ENCODE measurements at regions not wholly inside any gene's neighbourhood (a gene's known extent, or its start where the extent isn't known, plus 50 kb on each side); places are given as distances from the start of the nearest gene placed in this dataset.

DNA sequence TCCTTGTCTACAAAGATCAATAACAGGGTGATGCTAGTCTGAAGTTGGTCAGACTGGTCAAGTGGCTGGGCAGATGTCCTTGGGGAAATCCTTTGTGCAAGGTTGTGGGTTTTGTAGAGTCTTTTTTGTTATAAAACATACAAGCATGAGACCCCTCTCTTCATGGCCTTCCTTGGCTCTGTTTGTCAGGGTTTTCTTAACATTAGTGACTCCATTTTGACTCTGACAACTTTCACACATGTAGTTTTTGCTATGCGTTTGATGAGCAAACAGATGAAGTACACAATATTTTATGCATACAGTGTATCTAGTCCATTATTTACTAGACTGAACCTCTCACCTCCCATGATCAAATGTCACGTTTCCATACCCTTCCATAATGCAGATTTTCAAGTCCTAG lies 151.2 kb upstream of the KLF7 start:
- no peaks in the 10 kb centered on the region for H3K79me2 ChIP-seq (replicated peaks; ENCODE audit: insufficient read depth, low read length)
- no peaks in the 10 kb centered on the region for H4K20me1 ChIP-seq (ENCODE audit: insufficient read depth)
- no peaks in the 10 kb centered on the region for H3K9me2 ChIP-seq (ENCODE audit: insufficient read depth, low read length)
- H3K4me3 ChIP-seq (ENCODE audit: low read length) = no peak overlapping the region
- TF ChIP-seq, protein P1, sequence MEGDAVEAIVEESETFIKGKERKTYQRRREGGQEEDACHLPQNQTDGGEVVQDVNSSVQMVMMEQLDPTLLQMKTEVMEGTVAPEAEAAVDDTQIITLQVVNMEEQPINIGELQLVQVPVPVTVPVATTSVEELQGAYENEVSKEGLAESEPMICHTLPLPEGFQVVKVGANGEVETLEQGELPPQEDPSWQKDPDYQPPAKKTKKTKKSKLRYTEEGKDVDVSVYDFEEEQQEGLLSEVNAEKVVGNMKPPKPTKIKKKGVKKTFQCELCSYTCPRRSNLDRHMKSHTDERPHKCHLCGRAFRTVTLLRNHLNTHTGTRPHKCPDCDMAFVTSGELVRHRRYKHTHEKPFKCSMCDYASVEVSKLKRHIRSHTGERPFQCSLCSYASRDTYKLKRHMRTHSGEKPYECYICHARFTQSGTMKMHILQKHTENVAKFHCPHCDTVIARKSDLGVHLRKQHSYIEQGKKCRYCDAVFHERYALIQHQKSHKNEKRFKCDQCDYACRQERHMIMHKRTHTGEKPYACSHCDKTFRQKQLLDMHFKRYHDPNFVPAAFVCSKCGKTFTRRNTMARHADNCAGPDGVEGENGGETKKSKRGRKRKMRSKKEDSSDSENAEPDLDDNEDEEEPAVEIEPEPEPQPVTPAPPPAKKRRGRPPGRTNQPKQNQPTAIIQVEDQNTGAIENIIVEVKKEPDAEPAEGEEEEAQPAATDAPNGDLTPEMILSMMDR (IDR thresholded peaks at IDR 0.05; ENCODE audit: poor library complexity, severe bottlenecking) = no peak
- TF ChIP-seq RAD21 (conservative IDR thresholded peaks at IDR 0.05) (no peak), SMC3 (conservative IDR thresholded peaks at IDR 0.05; ENCODE audit: poor library complexity) (no peak), EZH2 (IDR thresholded peaks at IDR 0.05; ENCODE audit: borderline replicate concordance, insufficient read depth, low read length, poor library complexity, severe bottlenecking) (no peak), POLR2AphosphoS5 (IDR thresholded peaks at IDR 0.05) (no peak), TAF1 (IDR thresholded peaks at IDR 0.05; ENCODE audit: low read depth) (no peak), MXI1 (conservative IDR thresholded peaks at IDR 0.05; ENCODE audit: poor library complexity, severe bottlenecking) (no peak), EP300 (conservative IDR thresholded peaks at IDR 0.05; ENCODE audit: poor library complexity, severe bottlenecking) (no peak)
- TF ChIP-seq, protein P2, sequence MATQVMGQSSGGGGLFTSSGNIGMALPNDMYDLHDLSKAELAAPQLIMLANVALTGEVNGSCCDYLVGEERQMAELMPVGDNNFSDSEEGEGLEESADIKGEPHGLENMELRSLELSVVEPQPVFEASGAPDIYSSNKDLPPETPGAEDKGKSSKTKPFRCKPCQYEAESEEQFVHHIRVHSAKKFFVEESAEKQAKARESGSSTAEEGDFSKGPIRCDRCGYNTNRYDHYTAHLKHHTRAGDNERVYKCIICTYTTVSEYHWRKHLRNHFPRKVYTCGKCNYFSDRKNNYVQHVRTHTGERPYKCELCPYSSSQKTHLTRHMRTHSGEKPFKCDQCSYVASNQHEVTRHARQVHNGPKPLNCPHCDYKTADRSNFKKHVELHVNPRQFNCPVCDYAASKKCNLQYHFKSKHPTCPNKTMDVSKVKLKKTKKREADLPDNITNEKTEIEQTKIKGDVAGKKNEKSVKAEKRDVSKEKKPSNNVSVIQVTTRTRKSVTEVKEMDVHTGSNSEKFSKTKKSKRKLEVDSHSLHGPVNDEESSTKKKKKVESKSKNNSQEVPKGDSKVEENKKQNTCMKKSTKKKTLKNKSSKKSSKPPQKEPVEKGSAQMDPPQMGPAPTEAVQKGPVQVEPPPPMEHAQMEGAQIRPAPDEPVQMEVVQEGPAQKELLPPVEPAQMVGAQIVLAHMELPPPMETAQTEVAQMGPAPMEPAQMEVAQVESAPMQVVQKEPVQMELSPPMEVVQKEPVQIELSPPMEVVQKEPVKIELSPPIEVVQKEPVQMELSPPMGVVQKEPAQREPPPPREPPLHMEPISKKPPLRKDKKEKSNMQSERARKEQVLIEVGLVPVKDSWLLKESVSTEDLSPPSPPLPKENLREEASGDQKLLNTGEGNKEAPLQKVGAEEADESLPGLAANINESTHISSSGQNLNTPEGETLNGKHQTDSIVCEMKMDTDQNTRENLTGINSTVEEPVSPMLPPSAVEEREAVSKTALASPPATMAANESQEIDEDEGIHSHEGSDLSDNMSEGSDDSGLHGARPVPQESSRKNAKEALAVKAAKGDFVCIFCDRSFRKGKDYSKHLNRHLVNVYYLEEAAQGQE (IDR thresholded peaks at IDR 0.05; ENCODE audit: borderline replicate concordance) = no peak
- no peaks in the 10 kb centered on the region for H3K36me3 ChIP-seq (ENCODE audit: insufficient read depth, low read length)
- H3K27me3 ChIP-seq (ENCODE audit: insufficient read depth, low read depth, low read length) = no peaks in the 10 kb centered on the region
- H3F3A ChIP-seq (ENCODE audit: insufficient read depth, low read length, poor library complexity, severe bottlenecking) = no peaks in the 10 kb centered on the region
- no peak overlapping the region for H3K27ac ChIP-seq (ENCODE audit: low read length)
- no peak overlapping the region for H2AFZ ChIP-seq (ENCODE audit: low read depth, low read length)
- no peak overlapping the region for H3K4me2 ChIP-seq (ENCODE audit: low read length)
- H3K9me3 ChIP-seq (ENCODE audit: low read length) = no peaks in the 10 kb centered on the region
- H3K9ac ChIP-seq (ENCODE audit: low read length) = no peak overlapping the region

DNA sequence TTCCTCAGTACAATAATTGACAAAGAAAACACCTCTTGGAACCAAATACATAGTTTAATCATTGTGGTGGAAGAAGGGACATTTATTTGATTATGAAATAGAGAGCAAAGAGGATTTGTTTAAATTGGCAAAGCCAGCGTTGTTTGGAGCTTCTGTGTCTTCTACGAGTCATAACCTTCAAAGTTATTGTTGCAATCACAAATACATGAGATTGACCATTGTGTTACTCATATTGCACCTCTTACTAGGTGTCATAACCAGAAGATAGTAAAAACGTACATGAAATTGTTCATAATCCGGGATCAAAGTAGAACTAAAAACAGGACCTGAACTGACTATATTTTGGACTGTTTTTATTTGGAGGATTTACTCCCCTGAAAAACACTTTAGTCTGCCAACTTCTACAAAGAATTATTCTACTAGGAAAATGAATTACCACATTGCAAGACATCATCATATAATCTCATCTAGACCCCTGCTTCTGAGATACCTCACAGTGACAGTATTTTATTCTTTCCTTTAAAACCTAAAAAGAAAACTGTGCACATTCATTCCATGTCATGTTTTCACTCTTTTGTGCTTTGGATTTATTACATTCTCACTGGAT lies 151.7 kb upstream of the KLF7 start:
- H3K79me2 ChIP-seq (replicated peaks; ENCODE audit: insufficient read depth, low read length) = no peaks in the 10 kb centered on the region
- H3K9me3 ChIP-seq (ENCODE audit: low read length) = no peaks in the 10 kb centered on the region
- no peak for TF ChIP-seq EZH2 (IDR thresholded peaks at IDR 0.05; ENCODE audit: borderline replicate concordance, insufficient read depth, low read length, poor library complexity, severe bottlenecking)
- TF ChIP-seq, protein P1 (IDR thresholded peaks at IDR 0.05; ENCODE audit: poor library complexity, severe bottlenecking) = no peak
- TF ChIP-seq TAF1 (IDR thresholded peaks at IDR 0.05; ENCODE audit: low read depth) = no peak
- TF ChIP-seq, protein P2 (IDR thresholded peaks at IDR 0.05; ENCODE audit: borderline replicate concordance) = no peak
- no peak for TF ChIP-seq SMC3 (conservative IDR thresholded peaks at IDR 0.05; ENCODE audit: poor library complexity)
- TF ChIP-seq POLR2AphosphoS5 (IDR thresholded peaks at IDR 0.05) = no peak
- no peak for TF ChIP-seq EP300 (conservative IDR thresholded peaks at IDR 0.05; ENCODE audit: poor library complexity, severe bottlenecking)
- no peak for TF ChIP-seq MXI1 (conservative IDR thresholded peaks at IDR 0.05; ENCODE audit: poor library complexity, severe bottlenecking)
- TF ChIP-seq RAD21 (conservative IDR thresholded peaks at IDR 0.05) = no peak
- no peaks in the 10 kb centered on the region for H3K36me3 ChIP-seq (ENCODE audit: insufficient read depth, low read length)
- no peak overlapping the region for H3K27ac ChIP-seq (ENCODE audit: low read length)
- no peak overlapping the region for H3K4me2 ChIP-seq (ENCODE audit: low read length)
- no peaks in the 10 kb centered on the region for H3K27me3 ChIP-seq (ENCODE audit: insufficient read depth, low read depth, low read length)
- no peaks in the 10 kb centered on the region for H4K20me1 ChIP-seq (ENCODE audit: insufficient read depth)
- no peak overlapping the region for H3K9ac ChIP-seq (ENCODE audit: low read length)
- H2AFZ ChIP-seq (ENCODE audit: low read depth, low read length) = no peak overlapping the region
- H3K4me3 ChIP-seq (ENCODE audit: low read length) = no peak overlapping the region
- H3F3A ChIP-seq (ENCODE audit: insufficient read depth, low read length, poor library complexity, severe bottlenecking) = no peaks in the 10 kb centered on the region
- no peaks in the 10 kb centered on the region for H3K9me2 ChIP-seq (ENCODE audit: insufficient read depth, low read length)
